HepG2 (cell line): ENCODE measurements at regions not wholly inside any gene's neighbourhood (a gene's known extent, or its start where the extent isn't known, plus 50 kb on each side); places are given as distances from the start of the nearest gene placed in this dataset.

ENCODE experiments used
- ATAC-seq: fragments of 200-7000 bp; cut with Tn5 transposase; 3 replicates; pipeline ENCODE4 v1.9.1; 2020; ENCODE audit warnings: mild to moderate bottlenecking, moderate library complexity
- BruUV-seq: library from RNA; stranded (reverse); fragments of 400-500 nt; replicated peaks from 2 replicates; lab custom pipeline; 2021; lab: Mats Ljungman, UMichigan
- CTCF ChIA-PET: fragments of 300-600 bp; formaldehyde crosslinking; extraction: SDS; loops from one replicate; lab custom pipeline; 2021; ENCODE audit warnings: low total read pairs, inconsistent platforms, low intra/inter-chr PET ratio; lab: Yijun Ruan, JAX
- POLR2A ChIA-PET: fragments of 350-600 bp; sonication (Branson Sonifier 250); formaldehyde crosslinking; loops from one replicate; lab custom pipeline; 2020; ENCODE audit warnings: antibody characterized with exemption, inconsistent platforms; lab: Yijun Ruan, JAX
- DNase-seq: peaks from one replicate; pipeline ENCODE4 v3.0.0-alpha.2; 2015; ENCODE audit warnings: low spot score
- FAIRE-seq: peaks from 3 replicates; lab custom pipeline; 2011; peaks lifted over from hg19 to GRCh38; lab: Jason Lieb, UNC
- H2AFZ ChIP-seq: one replicate; pipeline ENCODE4 v1.6.1; 2011; ENCODE audit warnings: low read length, inconsistent platforms
- H3K27ac ChIP-seq: fragments of 300-600 bp; 3 replicates; pipeline ENCODE4 v1.8.0; 2011; ENCODE audit warnings: mixed run types, mild to moderate bottlenecking, mixed read lengths, low read length, inconsistent platforms; ENCODE audit not compliant: insufficient read depth; ENCODE audit errors: extremely low read length
- H3K27me3 ChIP-seq, 2 experiments: fragments of 200-600 bp in 1 of 2; 2 replicates in 1 of 2; 3 replicates in 1 of 2; pipeline versions ENCODE4 v1.6.0 to v1.8.0; 2011; ENCODE audit warnings: low read length in 2 of 2, mild to moderate bottlenecking in 2 of 2, moderate library complexity in 2 of 2, inconsistent platforms in 1 of 2; ENCODE audit not compliant: insufficient read depth in 2 of 2, control insufficient read depth in 1 of 2
- H3K36me3 ChIP-seq, 2 experiments: fragments of 200-600 bp in 1 of 2; replicated peaks in 1 of 2; 2 replicates in 1 of 2; 3 replicates in 1 of 2; pipeline versions ENCODE4 v1.5.1 to v1.8.0; 2011; ENCODE audit warnings: low read length in 2 of 2, inconsistent platforms in 1 of 2; ENCODE audit not compliant: insufficient read depth in 2 of 2, control insufficient read depth in 1 of 2
- H3K4me1 ChIP-seq: 2 replicates; pipeline ENCODE4 v1.5.1; 2012; ENCODE audit warnings: low read length, inconsistent platforms; ENCODE audit not compliant: insufficient read depth
- H3K4me2 ChIP-seq: 2 replicates; pipeline ENCODE4 v1.6.0; 2011; ENCODE audit warnings: low read depth, low read length, inconsistent platforms
- H3K4me3 ChIP-seq, 3 experiments: fragments of 200-600 bp in 1 of 3; sonication (generic), shearing (Covaris generic) in 1 of 3; replicated peaks in 1 of 3; 2 replicates each; pipeline ENCODE4 v1.5.1; 2011 to 2016; ENCODE audit warnings: low read length in 3 of 3, inconsistent platforms in 2 of 3, low read depth in 2 of 3, mild to moderate bottlenecking in 2 of 3, control low read depth in 1 of 3, mixed read lengths in 1 of 3; ENCODE audit not compliant: insufficient read depth in 1 of 3
- H3K79me2 ChIP-seq: one replicate; pipeline ENCODE4 v1.6.1; 2011; ENCODE audit warnings: low read length, inconsistent platforms; ENCODE audit not compliant: insufficient read depth
- H3K9ac ChIP-seq: 2 replicates; pipeline ENCODE4 v1.6.0; 2011; ENCODE audit warnings: mild to moderate bottlenecking, low read depth, low read length, inconsistent platforms; ENCODE audit not compliant: insufficient read depth
- H3K9me3 ChIP-seq: 2 replicates; pipeline ENCODE4 v1.5.1; 2012; ENCODE audit warnings: mild to moderate bottlenecking, low read length
- H4K20me1 ChIP-seq: 2 replicates; pipeline ENCODE4 v1.6.0; 2011; ENCODE audit warnings: inconsistent platforms, mild to moderate bottlenecking, low read length, moderate library complexity; ENCODE audit not compliant: insufficient read depth
- ARNT2 ChIP-seq: sonication (generic); formaldehyde crosslinking; IDR thresholded peaks from 2 replicates; pipeline ENCODE4 v1.8.0; 2022; ENCODE audit warnings: mild to moderate bottlenecking, low read depth, missing genetic modification reagents, moderate library complexity
- CENPT ChIP-seq: sonication (generic); formaldehyde crosslinking; IDR thresholded peaks from 2 replicates; pipeline ENCODE4 v1.8.0; 2022; ENCODE audit warnings: low read depth, mild to moderate bottlenecking, moderate library complexity, missing genetic modification reagents
- FOXP1 ChIP-seq, 2 experiments: fragments of 450-650 bp in 1 of 2; IDR thresholded peaks; 2 replicates each; pipeline ENCODE4 v1.6.1; 2017 to 2018; ENCODE audit warnings: antibody characterized with exemption in 1 of 2
- SALL2 ChIP-seq: sonication (generic); formaldehyde crosslinking; IDR thresholded peaks from 2 replicates; pipeline ENCODE4 v1.8.1; 2023; ENCODE audit warnings: mild to moderate bottlenecking, missing genetic modification reagents, inconsistent platforms
- TMF1 ChIP-seq: sonication (generic); formaldehyde crosslinking; IDR thresholded peaks from 2 replicates; pipeline ENCODE4 v1.8.1; 2022; ENCODE audit warnings: low read depth, missing genetic modification reagents
- ZBTB21 ChIP-seq: sonication (generic); formaldehyde crosslinking; IDR thresholded peaks from 2 replicates; pipeline ENCODE4 v1.4.0; 2020; ENCODE audit warnings: missing genetic modification reagents
- ZFAT ChIP-seq: sonication (generic); formaldehyde crosslinking; conservative IDR thresholded peaks from 2 replicates; pipeline ENCODE4 v1.8.1; 2023; ENCODE audit warnings: missing genetic modification reagents, inconsistent platforms
- ZNF136 ChIP-seq: sonication (generic); formaldehyde crosslinking; IDR thresholded peaks from 2 replicates; pipeline ENCODE4 v1.8.1; 2022; ENCODE audit warnings: low read depth, mild to moderate bottlenecking, moderate library complexity, missing genetic modification reagents
- ZNF225 ChIP-seq: sonication (generic); formaldehyde crosslinking; IDR thresholded peaks from 2 replicates; pipeline ENCODE4 v1.4.0; 2020; ENCODE audit warnings: mild to moderate bottlenecking, missing genetic modification reagents
- ZNF878 ChIP-seq: sonication (generic); formaldehyde crosslinking; IDR thresholded peaks from 2 replicates; pipeline ENCODE4 v1.8.1; 2023; ENCODE audit warnings: mild to moderate bottlenecking, missing genetic modification reagents, moderate library complexity
- WGBS: methylation state at CpG from one replicate; pipeline ENCODE4 v1.1.6; 2017; ENCODE audit warnings: low lambda C conversion rate; 5-methylcytosine and 5-hydroxymethylcytosine counted together
- in situ Hi-C: cut with HindIII; loops from 2 replicates; pipeline ENCODE4 v1.10.0; 2017; ENCODE audit warnings: low pct_unique_long_range_greater_than_20kb; ENCODE audit not compliant: extremely low pct_ligation_motif_present
- intact Hi-C: fragments of 100-400 bp; cut with micrococcal nuclease; formaldehyde crosslinking; loops from one replicate; pipeline ENCODE4 v1.10.0; 2022; ENCODE audit not compliant: unreplicated experiment
- TF ChIP-seq, protein P1 (sequence below): sonication (generic); formaldehyde crosslinking; IDR thresholded peaks from 2 replicates; pipeline ENCODE4 v1.5.0; 2020; ENCODE audit warnings: missing genetic modification reagents
- TF ChIP-seq, protein P2 (sequence below): sonication (generic); formaldehyde crosslinking; IDR thresholded peaks from 2 replicates; pipeline ENCODE4 v1.4.0; 2020; ENCODE audit warnings: missing genetic modification reagents

DNA sequence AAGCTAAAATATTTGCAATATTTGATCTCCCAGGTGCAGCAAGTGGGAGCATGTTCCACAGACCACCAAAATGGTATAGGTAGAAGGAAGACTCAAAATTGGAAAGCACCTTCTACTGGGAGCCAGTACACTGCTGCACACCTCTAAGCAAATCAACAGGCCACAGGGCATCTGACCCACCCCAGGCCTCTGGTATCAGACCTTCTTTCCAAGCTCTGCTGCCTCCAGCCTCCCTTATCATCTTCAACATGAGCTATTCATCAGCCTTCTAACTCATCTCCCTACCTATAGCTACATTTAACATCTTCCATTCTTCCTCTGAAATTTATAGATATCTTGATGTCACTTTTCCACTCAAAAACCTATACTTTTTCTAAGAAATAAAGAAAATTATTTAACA lies 294.8 kb downstream of the ZEB2 start:
- H4K20me1 ChIP-seq = no peaks in the 10 kb centered on the region
- no peak overlapping the region for H2AFZ ChIP-seq
- no peaks in the 10 kb centered on the region for H3K36me3 ChIP-seq
- FAIRE-seq = no peak
- intact Hi-C loops = no loop called here
- no peak overlapping the region for H3K9ac ChIP-seq
- no peaks in the 10 kb centered on the region for H3K4me1 ChIP-seq
- POLR2A ChIA-PET = no interaction called here
- no peak overlapping the region for H3K27ac ChIP-seq
- ATAC-seq = no peak
- CTCF ChIA-PET = no interaction called here
- H3K9me3 ChIP-seq = no peaks in the 10 kb centered on the region
- no peak for DNase-seq
- H3K4me2 ChIP-seq = no peak overlapping the region
- H3K4me3 ChIP-seq = no peak overlapping the region
- in situ Hi-C loops = no loop called here
- H3K27me3 ChIP-seq = no peaks in the 10 kb centered on the region
- BruUV-seq = no TSS peak
- no peaks in the 10 kb centered on the region for H3K79me2 ChIP-seq
- TF ChIP-seq, protein P1, sequence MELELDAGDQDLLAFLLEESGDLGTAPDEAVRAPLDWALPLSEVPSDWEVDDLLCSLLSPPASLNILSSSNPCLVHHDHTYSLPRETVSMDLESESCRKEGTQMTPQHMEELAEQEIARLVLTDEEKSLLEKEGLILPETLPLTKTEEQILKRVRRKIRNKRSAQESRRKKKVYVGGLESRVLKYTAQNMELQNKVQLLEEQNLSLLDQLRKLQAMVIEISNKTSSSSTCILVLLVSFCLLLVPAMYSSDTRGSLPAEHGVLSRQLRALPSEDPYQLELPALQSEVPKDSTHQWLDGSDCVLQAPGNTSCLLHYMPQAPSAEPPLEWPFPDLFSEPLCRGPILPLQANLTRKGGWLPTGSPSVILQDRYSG (CRISPR knock-in tag) = no peak
- TF ChIP-seq ARNT2 (CRISPR knock-in tag) (no peak), SALL2 (CRISPR knock-in tag) (no peak), ZNF136 (no peak)
- TF ChIP-seq, all 625 proteins: peak for 0

DNA sequence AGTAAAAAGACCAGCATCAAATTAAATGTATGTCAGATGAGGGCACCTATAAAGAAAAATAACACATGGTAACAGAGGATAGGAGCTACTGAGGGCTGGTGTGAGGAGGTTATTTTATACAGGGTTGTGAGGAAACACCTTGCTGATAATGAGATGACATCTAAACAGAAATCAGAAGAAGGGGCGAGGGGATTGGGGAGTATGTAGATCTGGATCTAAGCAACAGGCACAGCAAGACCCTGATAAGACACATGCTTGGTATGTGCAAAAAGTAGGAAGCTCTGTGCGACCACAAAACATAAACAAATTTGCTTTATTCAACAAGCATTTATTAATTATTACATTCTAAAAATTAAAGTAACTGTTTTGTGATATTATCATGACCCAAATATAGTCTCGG lies 295.4 kb downstream of the ZEB2 start:
- TF ChIP-seq TMF1 (CRISPR knock-in tag) (no peak), ZFAT (no peak), FOXP1 (IDR thresholded peaks at IDR 0.05) (no peak), FOXP1 (CRISPR knock-in tag; IDR thresholded peaks at IDR 0.05) (no peak), ZNF878 (CRISPR knock-in tag) (no peak), ZNF225 (CRISPR knock-in tag) (no peak), CENPT (no peak), ZBTB21 (no peak)
- TF ChIP-seq, protein P2, sequence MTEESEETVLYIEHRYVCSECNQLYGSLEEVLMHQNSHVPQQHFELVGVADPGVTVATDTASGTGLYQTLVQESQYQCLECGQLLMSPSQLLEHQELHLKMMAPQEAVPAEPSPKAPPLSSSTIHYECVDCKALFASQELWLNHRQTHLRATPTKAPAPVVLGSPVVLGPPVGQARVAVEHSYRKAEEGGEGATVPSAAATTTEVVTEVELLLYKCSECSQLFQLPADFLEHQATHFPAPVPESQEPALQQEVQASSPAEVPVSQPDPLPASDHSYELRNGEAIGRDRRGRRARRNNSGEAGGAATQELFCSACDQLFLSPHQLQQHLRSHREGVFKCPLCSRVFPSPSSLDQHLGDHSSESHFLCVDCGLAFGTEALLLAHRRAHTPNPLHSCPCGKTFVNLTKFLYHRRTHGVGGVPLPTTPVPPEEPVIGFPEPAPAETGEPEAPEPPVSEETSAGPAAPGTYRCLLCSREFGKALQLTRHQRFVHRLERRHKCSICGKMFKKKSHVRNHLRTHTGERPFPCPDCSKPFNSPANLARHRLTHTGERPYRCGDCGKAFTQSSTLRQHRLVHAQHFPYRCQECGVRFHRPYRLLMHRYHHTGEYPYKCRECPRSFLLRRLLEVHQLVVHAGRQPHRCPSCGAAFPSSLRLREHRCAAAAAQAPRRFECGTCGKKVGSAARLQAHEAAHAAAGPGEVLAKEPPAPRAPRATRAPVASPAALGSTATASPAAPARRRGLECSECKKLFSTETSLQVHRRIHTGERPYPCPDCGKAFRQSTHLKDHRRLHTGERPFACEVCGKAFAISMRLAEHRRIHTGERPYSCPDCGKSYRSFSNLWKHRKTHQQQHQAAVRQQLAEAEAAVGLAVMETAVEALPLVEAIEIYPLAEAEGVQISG (CRISPR knock-in tag) = no peak
- TF ChIP-seq, all 625 proteins: peak for 0
- no peaks in the 10 kb centered on the region for H3K9me3 ChIP-seq
- H3K36me3 ChIP-seq = no peaks in the 10 kb centered on the region
- WGBS = 58% methylated on average over 3 of the region's 3 CpGs
- H3K4me2 ChIP-seq = no peak overlapping the region
- ChIA-PET POLR2A (no interaction called here), CTCF (no interaction called here)
- ATAC-seq (no peak), DNase-seq (no peak), FAIRE-seq (no peak)
- H3K27me3 ChIP-seq = no peaks in the 10 kb centered on the region
- no peak overlapping the region for H3K9ac ChIP-seq
- H4K20me1 ChIP-seq = no peaks in the 10 kb centered on the region
- BruUV-seq = no TSS peak
- H3K4me3 ChIP-seq = no peak overlapping the region
- intact Hi-C loops = no loop called here
- H2AFZ ChIP-seq = no peak overlapping the region
- no peaks in the 10 kb centered on the region for H3K4me1 ChIP-seq
- H3K79me2 ChIP-seq = no peaks in the 10 kb centered on the region
- no peak overlapping the region for H3K27ac ChIP-seq
- in situ Hi-C loops = no loop called here
